ENCODE measurements at regions not wholly inside any gene's neighbourhood (a gene's known extent, or its start where the extent isn't known, plus 50 kb on each side); places are given as distances from the start of the nearest gene placed in this dataset.

GRCh38 chr14:97443412-97443811 lies 646.2 kb downstream of the VRK1 start:
- H3K79me2 ChIP-seq (ENCODE audit: control insufficient read depth, insufficient read depth, low read length), result no peaks in the 10 kb centered on the region
- no peak overlapping the region for H3K4me2 ChIP-seq (ENCODE audit: insufficient read depth, low read length)
- ChIA-PET POLR2A (no interaction called here), CTCF (no interaction called here)
- no peak overlapping the region for H3K4me3 ChIP-seq (replicated peaks in 1 of 3; ENCODE audit: insufficient read depth in 1 of 3, low read depth in 1 of 3, low read length in 3 of 3)
- H3K9me1 ChIP-seq (replicated peaks; ENCODE audit: control insufficient read depth, extremely low read depth, insufficient read depth, low read length), result no peaks in the 10 kb centered on the region
- H3K9me3 ChIP-seq (replicated peaks; ENCODE audit: control insufficient read depth, insufficient read depth, low read length), result peaks cover 7% of the 10 kb centered on the region
- H4K20me1 ChIP-seq (replicated peaks; ENCODE audit: control insufficient read depth, extremely low read depth, insufficient read depth, low read length), result no peaks in the 10 kb centered on the region
- no peaks in the 10 kb centered on the region for H3K27me3 ChIP-seq (ENCODE audit: control insufficient read depth in 2 of 2, insufficient read depth in 2 of 2, low read length in 2 of 2)
- intact Hi-C loops (cut with micrococcal nuclease), result no loop called here
- DNase-seq (ENCODE audit: low read depth, low spot score), result no peak
- TF ChIP-seq EZH2 (IDR thresholded peaks at IDR 0.05; ENCODE audit: borderline replicate concordance, low read depth, low read length, severe bottlenecking), result no peak
- TF ChIP-seq POLR2AphosphoS5 (IDR thresholded peaks at IDR 0.05; ENCODE audit: insufficient read depth, low read depth, low read length), result no peak
- TF ChIP-seq JUN (IDR thresholded peaks at IDR 0.05; ENCODE audit: borderline replicate concordance, insufficient read depth, insufficient read length, low read depth), result no peak
- no peak for TF ChIP-seq MAX (IDR thresholded peaks at IDR 0.05; ENCODE audit: insufficient read depth, insufficient read length)
- no peak for TF ChIP-seq FOS (IDR thresholded peaks at IDR 0.05; ENCODE audit: borderline replicate concordance, insufficient read depth, low read length)
- no peak for TF ChIP-seq MYC (IDR thresholded peaks at IDR 0.05; ENCODE audit: low read depth, low read length)
- no peak for TF ChIP-seq POLR2A (IDR thresholded peaks at IDR 0.05; ENCODE audit: low read depth, low read length)
- TF ChIP-seq CTCF (IDR thresholded peaks at IDR 0.05; ENCODE audit: extremely low read depth in 1 of 2, insufficient read depth in 1 of 2, low read depth in 1 of 2, low read length in 2 of 2), result no peak
- no peak for TF ChIP-seq GATA2 (IDR thresholded peaks at IDR 0.05; ENCODE audit: insufficient read depth, insufficient read length, low read depth, low read length)
- no peak overlapping the region for H2AFZ ChIP-seq (ENCODE audit: low read depth, low read length)
- H3K36me3 ChIP-seq (ENCODE audit: control insufficient read depth in 2 of 2, extremely low read depth in 1 of 2, insufficient read depth in 2 of 2, low read length in 2 of 2), result no peaks in the 10 kb centered on the region
- H3K9ac ChIP-seq (replicated peaks; ENCODE audit: extremely low read depth, insufficient read depth, low read length), result no peak overlapping the region
- dilution Hi-C loops (cut with MboI; ENCODE audit: extremely low pct_ligation_motif_present, low sequenced_read_pairs), result no loop called here
- BruUV-seq (replicated peaks), result no TSS peak
- H3K4me1 ChIP-seq (ENCODE audit: control insufficient read depth, extremely low read depth, insufficient read depth, low read length), result no peaks in the 10 kb centered on the region
- FAIRE-seq, result no peak
- no peak overlapping the region for H3K27ac ChIP-seq (ENCODE audit: insufficient read depth, low read depth, low read length)
